K562 (cell line): ENCODE measurements at regions not wholly inside any gene's neighbourhood (a gene's known extent, or its start where the extent isn't known, plus 50 kb on each side); places are given as distances from the start of the nearest gene placed in this dataset.

Source experiments
- ATAC-seq: fragments of 200-7000 bp; cut with Tn5 transposase; 3 replicates; pipeline ENCODE4 v1.9.1; 2020; ENCODE audit warnings: moderate library complexity
- BruUV-seq: library from RNA; stranded (reverse); fragments of 400-500 nt; replicated peaks from 2 replicates; lab custom pipeline; 2021; lab: Mats Ljungman, UMichigan
- CTCF ChIA-PET: fragments of 300-600 bp; formaldehyde crosslinking; extraction: SDS; loops from one replicate; lab custom pipeline; 2021; ENCODE audit warnings: low intra/inter-chr PET ratio; lab: Yijun Ruan, JAX
- POLR2A ChIA-PET: fragments of 300-600, 350-650 bp; sonication (Branson Sonifier 250); formaldehyde crosslinking; extraction: SDS; loops from one replicate; lab custom pipeline; 2021; ENCODE audit warnings: antibody characterized with exemption, inconsistent platforms; lab: Yijun Ruan, JAX
- DNase-seq, 4 experiments: peaks; one replicate each; pipeline versions ENCODE4 v3.0.0 to v3.0.0-alpha.2; 2011 to 2018; ENCODE audit warnings: low spot score in 3 of 4, mixed read lengths in 3 of 4; ENCODE audit errors: extremely low read depth in 1 of 4
- FAIRE-seq: peaks from 2 replicates; lab custom pipeline; 2011; peaks lifted over from hg19 to GRCh38; lab: Jason Lieb, UNC
- H2AFZ ChIP-seq: 2 replicates; pipeline ENCODE4 v1.6.0; 2011; ENCODE audit warnings: low read depth, low read length, control low read depth, inconsistent platforms
- H3K27ac ChIP-seq: fragments of 200-600 bp; 3 replicates; pipeline ENCODE4 v1.8.0; 2011; ENCODE audit warnings: low read depth, mild to moderate bottlenecking, control low read depth, inconsistent platforms, low read length, moderate library complexity, mixed read lengths; ENCODE audit errors: extremely low read depth
- H3K27me3 ChIP-seq, 2 experiments: fragments of 300-600 bp in 1 of 2; 2 replicates in 1 of 2; 3 replicates in 1 of 2; pipeline versions ENCODE4 v1.6.0 to v1.8.0; 2011; ENCODE audit warnings: inconsistent platforms in 2 of 2, low read length in 2 of 2, mild to moderate bottlenecking in 1 of 2, mixed read lengths in 1 of 2, moderate library complexity in 1 of 2; ENCODE audit not compliant: control insufficient read depth in 2 of 2, insufficient read depth in 2 of 2
- H3K36me3 ChIP-seq: fragments of 300-600 bp; 3 replicates; pipeline ENCODE4 v1.8.0; 2011; ENCODE audit warnings: mild to moderate bottlenecking, low read length, inconsistent platforms; ENCODE audit not compliant: control insufficient read depth, insufficient read depth
- H3K4me1 ChIP-seq, 2 experiments: fragments of 200-600 bp in 1 of 2; replicated peaks in 1 of 2; 2 replicates in 1 of 2; 3 replicates in 1 of 2; pipeline versions ENCODE4 v1.5.1 to v1.8.0; 2011; ENCODE audit warnings: inconsistent platforms in 2 of 2, low read length in 2 of 2, mild to moderate bottlenecking in 1 of 2, mixed read lengths in 1 of 2, moderate library complexity in 1 of 2; ENCODE audit not compliant: control insufficient read depth in 2 of 2, insufficient read depth in 2 of 2
- H3K4me2 ChIP-seq: 2 replicates; pipeline ENCODE4 v1.6.1; 2011; ENCODE audit warnings: low read length, control low read depth, inconsistent platforms, mixed read lengths; ENCODE audit not compliant: insufficient read depth
- H3K4me3 ChIP-seq: fragments of 200-600 bp; sonication (generic), shearing (Covaris generic); 2 replicates; pipeline ENCODE4 v1.5.1; 2016; ENCODE audit warnings: control low read depth, inconsistent platforms
- H3K79me2 ChIP-seq: fragments of 200-600 bp; 3 replicates; pipeline ENCODE4 v1.8.0; 2011; ENCODE audit warnings: low read length, inconsistent platforms; ENCODE audit not compliant: control insufficient read depth, insufficient read depth
- H3K9ac ChIP-seq, 2 experiments: 2 replicates each; pipeline versions ENCODE4 v1.6.0 to v1.6.1; 2011; ENCODE audit warnings: low read depth in 2 of 2, low read length in 2 of 2, control low read depth in 1 of 2, inconsistent platforms in 1 of 2, mild to moderate bottlenecking in 1 of 2, mixed read lengths in 1 of 2; ENCODE audit not compliant: insufficient read depth in 1 of 2
- H3K9me1 ChIP-seq: one replicate; pipeline ENCODE4 v1.6.0; 2011; ENCODE audit warnings: inconsistent platforms, mild to moderate bottlenecking, low read length, moderate library complexity; ENCODE audit not compliant: control insufficient read depth, insufficient read depth
- H3K9me3 ChIP-seq: replicated peaks from 2 replicates; pipeline ENCODE4 v1.5.1; 2011; ENCODE audit warnings: low read depth, low read length, inconsistent platforms; ENCODE audit not compliant: control insufficient read depth, insufficient read depth
- H4K20me1 ChIP-seq: replicated peaks from 2 replicates; pipeline ENCODE4 v1.6.1; 2011; ENCODE audit warnings: low read length, inconsistent platforms, mixed read lengths; ENCODE audit not compliant: control insufficient read depth, insufficient read depth
- GABPB2 ChIP-seq: fragments of 250-450 bp; sonication (Bioruptor Pico); conservative IDR thresholded peaks from 2 replicates; pipeline ENCODE4 v1.5.1; 2021; ENCODE audit warnings: mild to moderate bottlenecking
- HEY1 ChIP-seq: fragments of 250-450 bp; sonication (Bioruptor Pico); IDR thresholded peaks from 2 replicates; pipeline ENCODE4 v1.5.0; 2020; ENCODE audit warnings: mild to moderate bottlenecking, moderate library complexity, borderline replicate concordance
- NR4A1 ChIP-seq, 2 experiments: fragments of 250-450 bp in 1 of 2; fragments of 450-650 bp in 1 of 2; sonication (Bioruptor Pico) in 1 of 2; IDR thresholded peaks; 2 replicates each; pipeline versions ENCODE4 v1.4.0 to v1.6.1; 2016 to 2020; ENCODE audit warnings: mild to moderate bottlenecking in 2 of 2, missing compliant biosample characterization in 1 of 2, missing genetic modification characterization in 1 of 2, moderate library complexity in 1 of 2
- TOE1 ChIP-seq, 2 experiments: fragments of 450-650 bp in 1 of 2; sonication (generic) in 1 of 2; formaldehyde crosslinking in 1 of 2; IDR thresholded peaks; 2 replicates each; pipeline versions ENCODE4 v1.7.1 to v1.8.0; 2016 to 2022; ENCODE audit warnings: borderline replicate concordance in 2 of 2, mild to moderate bottlenecking in 2 of 2, antibody characterized with exemption in 1 of 2, inconsistent platforms in 1 of 2, low read depth in 1 of 2, missing genetic modification reagents in 1 of 2, moderate library complexity in 1 of 2
- XRCC4 ChIP-seq: IDR thresholded peaks from one replicate; pipeline ENCODE4 v1.6.1; 2011; ENCODE audit not compliant: insufficient read depth, insufficient read length; ENCODE audit errors: extremely low read depth
- ZNF347 ChIP-seq: fragments of 450-650 bp; formaldehyde crosslinking; IDR thresholded peaks from 2 replicates; pipeline ENCODE4 v1.4.0; 2020; ENCODE audit warnings: low read depth, mild to moderate bottlenecking, moderate library complexity
- WGBS: fragments of 100-300 bp; shearing (Covaris generic); methylation state at CpG from one replicate; pipeline ENCODE4 v1.1.6; 2016; ENCODE audit warnings: low coverage, mixed read lengths; ENCODE audit not compliant: insufficient coverage; ENCODE audit errors: missing lambda C conversion rate; 5-methylcytosine and 5-hydroxymethylcytosine counted together
- in situ Hi-C: fragments of 300-500 bp; cut with MboI; formaldehyde crosslinking; loops from 4 replicates; pipeline ENCODE4 v1.15.0; 2018; ENCODE audit warnings: inconsistent platforms, mixed read lengths
- intact Hi-C: fragments of 100-400 bp; cut with micrococcal nuclease; formaldehyde crosslinking; loops from 2 replicates; pipeline ENCODE4 v1.14.2; 2022
- TF ChIP-seq, protein P1 (sequence below): fragments of 450-650 bp; conservative IDR thresholded peaks from 2 replicates; pipeline ENCODE4 v1.6.1; 2016; ENCODE audit warnings: missing genetic modification characterization, low read depth, mild to moderate bottlenecking, control low read depth, missing compliant biosample characterization
- TF ChIP-seq, protein P2 (sequence below): fragments of 250-450 bp; sonication (Bioruptor Pico); IDR thresholded peaks from 2 replicates; pipeline ENCODE4 v1.6.1; 2021; ENCODE audit warnings: mild to moderate bottlenecking
- TF ChIP-seq, protein P3 (sequence below): fragments of 450-650 bp; IDR thresholded peaks from 2 replicates; pipeline ENCODE4 v1.6.1; 2016; ENCODE audit warnings: mild to moderate bottlenecking

DNA sequence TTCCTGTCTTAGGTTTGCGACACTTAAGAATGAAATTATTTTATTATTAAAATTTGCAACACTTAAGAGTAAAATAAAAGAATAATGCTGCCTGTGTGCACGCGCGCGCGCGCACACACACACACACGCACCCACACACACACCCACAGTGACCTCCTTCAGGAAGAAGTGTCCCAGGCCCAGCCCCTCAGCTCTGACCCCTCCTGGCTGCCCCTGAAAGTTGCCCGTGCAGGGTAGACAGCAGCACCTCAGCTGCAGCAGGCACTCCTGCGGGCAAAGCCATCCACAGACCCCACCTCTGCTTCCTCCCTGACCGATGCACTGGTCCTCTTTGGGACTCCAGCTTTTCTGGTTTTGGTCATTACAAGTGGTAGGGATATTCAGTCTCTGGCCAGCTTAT, 478.2 kb downstream of the NTRK3 start:
- 53% methylated on average over 11 of the region's 11 CpGs for WGBS
- no peak overlapping the region for H3K27ac ChIP-seq
- no peak for TF ChIP-seq NR4A1 (CRISPR knock-in tag; IDR thresholded peaks at IDR 0.05)
- TF ChIP-seq NR4A1 (tag; IDR thresholded peaks at IDR 0.05): no peak
- no peak for TF ChIP-seq GABPB2 (CRISPR knock-in tag)
- no peak for TF ChIP-seq ZNF347
- TF ChIP-seq, protein P1, sequence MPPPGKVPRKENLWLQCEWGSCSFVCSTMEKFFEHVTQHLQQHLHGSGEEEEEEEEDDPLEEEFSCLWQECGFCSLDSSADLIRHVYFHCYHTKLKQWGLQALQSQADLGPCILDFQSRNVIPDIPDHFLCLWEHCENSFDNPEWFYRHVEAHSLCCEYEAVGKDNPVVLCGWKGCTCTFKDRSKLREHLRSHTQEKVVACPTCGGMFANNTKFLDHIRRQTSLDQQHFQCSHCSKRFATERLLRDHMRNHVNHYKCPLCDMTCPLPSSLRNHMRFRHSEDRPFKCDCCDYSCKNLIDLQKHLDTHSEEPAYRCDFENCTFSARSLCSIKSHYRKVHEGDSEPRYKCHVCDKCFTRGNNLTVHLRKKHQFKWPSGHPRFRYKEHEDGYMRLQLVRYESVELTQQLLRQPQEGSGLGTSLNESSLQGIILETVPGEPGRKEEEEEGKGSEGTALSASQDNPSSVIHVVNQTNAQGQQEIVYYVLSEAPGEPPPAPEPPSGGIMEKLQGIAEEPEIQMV (tag): no peak
- TF ChIP-seq, protein P2, sequence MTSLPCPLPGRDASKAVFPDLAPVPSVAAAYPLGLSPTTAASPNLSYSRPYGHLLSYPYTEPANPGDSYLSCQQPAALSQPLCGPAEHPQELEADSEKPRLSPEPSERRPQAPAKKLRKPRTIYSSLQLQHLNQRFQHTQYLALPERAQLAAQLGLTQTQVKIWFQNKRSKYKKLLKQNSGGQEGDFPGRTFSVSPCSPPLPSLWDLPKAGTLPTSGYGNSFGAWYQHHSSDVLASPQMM (CRISPR knock-in tag): no peak
- TF ChIP-seq XRCC4: no peak
- TF ChIP-seq, protein P3, sequence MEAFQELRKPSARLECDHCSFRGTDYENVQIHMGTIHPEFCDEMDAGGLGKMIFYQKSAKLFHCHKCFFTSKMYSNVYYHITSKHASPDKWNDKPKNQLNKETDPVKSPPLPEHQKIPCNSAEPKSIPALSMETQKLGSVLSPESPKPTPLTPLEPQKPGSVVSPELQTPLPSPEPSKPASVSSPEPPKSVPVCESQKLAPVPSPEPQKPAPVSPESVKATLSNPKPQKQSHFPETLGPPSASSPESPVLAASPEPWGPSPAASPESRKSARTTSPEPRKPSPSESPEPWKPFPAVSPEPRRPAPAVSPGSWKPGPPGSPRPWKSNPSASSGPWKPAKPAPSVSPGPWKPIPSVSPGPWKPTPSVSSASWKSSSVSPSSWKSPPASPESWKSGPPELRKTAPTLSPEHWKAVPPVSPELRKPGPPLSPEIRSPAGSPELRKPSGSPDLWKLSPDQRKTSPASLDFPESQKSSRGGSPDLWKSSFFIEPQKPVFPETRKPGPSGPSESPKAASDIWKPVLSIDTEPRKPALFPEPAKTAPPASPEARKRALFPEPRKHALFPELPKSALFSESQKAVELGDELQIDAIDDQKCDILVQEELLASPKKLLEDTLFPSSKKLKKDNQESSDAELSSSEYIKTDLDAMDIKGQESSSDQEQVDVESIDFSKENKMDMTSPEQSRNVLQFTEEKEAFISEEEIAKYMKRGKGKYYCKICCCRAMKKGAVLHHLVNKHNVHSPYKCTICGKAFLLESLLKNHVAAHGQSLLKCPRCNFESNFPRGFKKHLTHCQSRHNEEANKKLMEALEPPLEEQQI: no peak
- no peak for TF ChIP-seq TOE1 (IDR thresholded peaks at IDR 0.05; ENCODE audit: borderline replicate concordance)
- TF ChIP-seq TOE1 (CRISPR knock-in tag; IDR thresholded peaks at IDR 0.05; ENCODE audit: borderline replicate concordance, low read depth): no peak
- no peak for TF ChIP-seq HEY1 (CRISPR knock-in tag)
- ChIA-PET CTCF (no interaction called here), POLR2A (interaction anchor here (0.7 to 0.8 kb wide), 2 partner anchors 294 to 681 kb away, joined by 3 read pairs; no protein-coding TSS in a partner anchor)
- no peak overlapping the region for H3K4me2 ChIP-seq
- H4K20me1 ChIP-seq: no peaks in the 10 kb centered on the region
- H2AFZ ChIP-seq: no peak overlapping the region
- H3K79me2 ChIP-seq: no peaks in the 10 kb centered on the region
- H3K4me1 ChIP-seq: no peaks in the 10 kb centered on the region
- H3K9me3 ChIP-seq: no peaks in the 10 kb centered on the region
- intact Hi-C loops: no loop called here
- H3K27me3 ChIP-seq: peaks cover 0 to 15% of the 10 kb centered on the region in 2 experiments; a peak in 4 of 5 replicates
- H3K9me1 ChIP-seq: no peaks in the 10 kb centered on the region
- H3K4me3 ChIP-seq: no peak overlapping the region
- FAIRE-seq: no peak
- no peak for ATAC-seq
- no peaks in the 10 kb centered on the region for H3K36me3 ChIP-seq
- no TSS peak for BruUV-seq
- in situ Hi-C loops: no loop called here
- H3K9ac ChIP-seq: no peak overlapping the region
- no peak for DNase-seq
